IMR-90 (cell line): ENCODE measurements at regions not wholly inside any gene's neighbourhood (a gene's known extent, or its start where the extent isn't known, plus 50 kb on each side); places are given as distances from the start of the nearest gene placed in this dataset.

Experiments used
- ATAC-seq: fragments of 200-7000 bp; cut with Tn5 transposase; 2 replicates; pipeline ENCODE4 v1.9.1; 2020; ENCODE audit warnings: low read depth, mild to moderate bottlenecking, moderate library complexity
- BruUV-seq: library from RNA; stranded (reverse); fragments of 400-500 nt; replicated peaks from 2 replicates; lab custom pipeline; 2021; lab: Mats Ljungman, UMichigan
- CTCF ChIA-PET: fragments of 300-600 bp; formaldehyde crosslinking; extraction: SDS; loops from one replicate; lab custom pipeline; 2021; ENCODE audit warnings: antibody characterized with exemption; lab: Yijun Ruan, JAX
- POLR2A ChIA-PET: fragments of 300-600 bp; sonication (Branson Sonifier 250); formaldehyde crosslinking; loops from one replicate; lab custom pipeline; 2022; ENCODE audit warnings: antibody characterized with exemption; ENCODE audit not compliant: unreplicated experiment; lab: Charles Lee
- DNase-seq: peaks from one replicate; pipeline ENCODE4 v3.0.0; 2013
- H2AFZ ChIP-seq: replicated peaks from 2 replicates; pipeline ENCODE3; 2013; ENCODE audit warnings: low read length, mild to moderate bottlenecking; ENCODE audit not compliant: poor library complexity
- H2AK5ac ChIP-seq: 2 replicates; pipeline ENCODE4 v1.6.1; 2013; ENCODE audit warnings: low read depth, low read length, inconsistent platforms
- H2AK9ac ChIP-seq: replicated peaks from 2 replicates; pipeline ENCODE3; 2013; ENCODE audit warnings: mild to moderate bottlenecking, low read depth, low read length, moderate library complexity; ENCODE audit not compliant: poor library complexity
- H2BK120ac ChIP-seq: 2 replicates; pipeline ENCODE4 v1.6.1; 2013; ENCODE audit warnings: low read depth, low read length, inconsistent platforms
- H2BK15ac ChIP-seq: 3 replicates; pipeline ENCODE4 v1.6.1; 2013; ENCODE audit warnings: low read depth, low read length, inconsistent platforms
- H2BK20ac ChIP-seq: 2 replicates; pipeline ENCODE4 v1.6.1; 2013; ENCODE audit warnings: low read depth, mild to moderate bottlenecking, inconsistent platforms, low read length, moderate library complexity
- H2BK5ac ChIP-seq: 2 replicates; pipeline ENCODE4 v1.6.1; 2013; ENCODE audit warnings: mild to moderate bottlenecking, low read depth, low read length, inconsistent platforms; ENCODE audit not compliant: poor library complexity, severe bottlenecking
- H3K14ac ChIP-seq: replicated peaks from 2 replicates; pipeline ENCODE4 v1.6.1; 2013; ENCODE audit warnings: low read depth, low read length, inconsistent platforms
- H3K18ac ChIP-seq: 2 replicates; pipeline ENCODE4 v1.6.1; 2013; ENCODE audit warnings: low read depth, low read length, control low read depth
- H3K23ac ChIP-seq: 2 replicates; pipeline ENCODE4 v1.6.1; 2013; ENCODE audit warnings: low read depth, low read length, inconsistent platforms
- H3K27ac ChIP-seq: 2 replicates; pipeline ENCODE4 v1.5.1; 2013; ENCODE audit warnings: mild to moderate bottlenecking, control low read depth, low read length; ENCODE audit not compliant: insufficient read depth
- H3K27me3 ChIP-seq: 2 replicates; pipeline ENCODE4 v1.6.1; 2013; ENCODE audit warnings: low read length; ENCODE audit not compliant: control insufficient read depth, insufficient read depth
- H3K36me3 ChIP-seq: 2 replicates; pipeline ENCODE4 v1.6.1; 2013; ENCODE audit warnings: low read length, mixed read lengths; ENCODE audit not compliant: control insufficient read depth, insufficient read depth
- H3K4ac ChIP-seq: 2 replicates; pipeline ENCODE4 v1.6.1; 2013; ENCODE audit warnings: low read depth, low read length, inconsistent platforms
- H3K4me1 ChIP-seq: 2 replicates; pipeline ENCODE4 v1.6.1; 2013; ENCODE audit warnings: low read length, mixed read lengths; ENCODE audit not compliant: control insufficient read depth, insufficient read depth
- H3K4me2 ChIP-seq: 2 replicates; pipeline ENCODE4 v1.6.1; 2013; ENCODE audit warnings: low read depth, mild to moderate bottlenecking, control low read depth, low read length, moderate library complexity
- H3K4me3 ChIP-seq: 2 replicates; pipeline ENCODE4 v1.5.1; 2013; ENCODE audit warnings: low read depth, mild to moderate bottlenecking, control low read depth, low read length, moderate library complexity; ENCODE audit not compliant: insufficient read depth
- H3K56ac ChIP-seq: 2 replicates; pipeline ENCODE4 v1.6.1; 2013; ENCODE audit warnings: low read length, inconsistent platforms; ENCODE audit not compliant: insufficient read depth; ENCODE audit errors: extremely low read depth
- H3K79me1 ChIP-seq, 2 experiments: 2 replicates each; pipeline ENCODE4 v1.6.1; 2013; ENCODE audit warnings: low read length in 2 of 2, inconsistent platforms in 1 of 2, low read depth in 1 of 2
- H3K9ac ChIP-seq: 2 replicates; pipeline ENCODE4 v1.6.1; 2013; ENCODE audit warnings: low read depth, low read length, control low read depth
- H3K9me1 ChIP-seq: 2 replicates; pipeline ENCODE4 v1.6.1; 2013; ENCODE audit warnings: low read length, inconsistent platforms; ENCODE audit not compliant: insufficient read depth
- H3K9me3 ChIP-seq: 2 replicates; pipeline ENCODE4 v1.6.1; 2013; ENCODE audit warnings: low read length; ENCODE audit not compliant: control insufficient read depth, insufficient read depth
- H4K20me1 ChIP-seq: 2 replicates; pipeline ENCODE4 v1.6.1; 2013; ENCODE audit warnings: low read length, inconsistent platforms; ENCODE audit not compliant: insufficient read depth
- H4K5ac ChIP-seq: 2 replicates; pipeline ENCODE4 v1.6.1; 2013; ENCODE audit warnings: mild to moderate bottlenecking, low read depth, low read length, control low read depth
- H4K8ac ChIP-seq, 2 experiments: 2 replicates each; pipeline ENCODE4 v1.6.1; 2013; ENCODE audit warnings: low read depth in 2 of 2, low read length in 2 of 2, control low read depth in 1 of 2, inconsistent platforms in 1 of 2
- H4K91ac ChIP-seq: 2 replicates; pipeline ENCODE4 v1.6.1; 2013; ENCODE audit warnings: low read depth, low read length, inconsistent platforms; ENCODE audit not compliant: insufficient read depth
- BHLHE40 ChIP-seq: fragments of 150-350 bp; IDR thresholded peaks from 2 replicates; pipeline ENCODE4 v1.6.1; 2016; ENCODE audit warnings: mild to moderate bottlenecking, low read depth, low read length
- CEBPB ChIP-seq: IDR thresholded peaks from 2 replicates; pipeline ENCODE4 v1.6.1; 2012; ENCODE audit warnings: low read depth, low read length, improper control_type of control experiment
- CHD1 ChIP-seq: IDR thresholded peaks from 2 replicates; pipeline ENCODE4 v1.6.1; 2012; ENCODE audit warnings: low read depth, low read length, improper control_type of control experiment
- ELK1 ChIP-seq: fragments of 150-350 bp; IDR thresholded peaks from 2 replicates; pipeline ENCODE4 v1.6.1; 2016; ENCODE audit warnings: low read depth, mild to moderate bottlenecking, low read length, moderate library complexity, borderline replicate concordance
- FOS ChIP-seq: fragments of 150-350 bp; IDR thresholded peaks from 2 replicates; pipeline ENCODE4 v1.6.1; 2016; ENCODE audit warnings: low read depth, low read length
- MAFK ChIP-seq: IDR thresholded peaks from 2 replicates; pipeline ENCODE4 v1.6.1; 2012; ENCODE audit warnings: low read depth, low read length, improper control_type of control experiment
- MAZ ChIP-seq: IDR thresholded peaks from 2 replicates; pipeline ENCODE4 v1.6.1; 2012; ENCODE audit warnings: low read depth, mild to moderate bottlenecking, low read length, improper control_type of control experiment, moderate library complexity, borderline replicate concordance
- MXI1 ChIP-seq: IDR thresholded peaks from 2 replicates; pipeline ENCODE4 v1.6.1; 2012; ENCODE audit warnings: low read depth, mild to moderate bottlenecking, low read length, moderate library complexity, borderline replicate concordance
- NFE2L2 ChIP-seq: fragments of 150-350 bp; IDR thresholded peaks from 2 replicates; pipeline ENCODE4 v1.6.1; 2016; ENCODE audit warnings: low read depth, mild to moderate bottlenecking, low read length
- POLR2A ChIP-seq: IDR thresholded peaks from 2 replicates; pipeline ENCODE4 v1.6.1; 2012; ENCODE audit warnings: mild to moderate bottlenecking, low read depth, low read length
- RAD21 ChIP-seq: IDR thresholded peaks from 2 replicates; pipeline ENCODE4 v1.6.1; 2012; ENCODE audit warnings: low read length, improper control_type of control experiment
- RCOR1 ChIP-seq: IDR thresholded peaks from 2 replicates; pipeline ENCODE4 v1.6.1; 2012; ENCODE audit warnings: mild to moderate bottlenecking, low read length, improper control_type of control experiment; ENCODE audit not compliant: insufficient replicate concordance
- RFX5 ChIP-seq: IDR thresholded peaks from 2 replicates; pipeline ENCODE4 v1.8.0; 2012; ENCODE audit warnings: low read depth, mild to moderate bottlenecking, low read length, moderate library complexity
- SMC3 ChIP-seq: fragments of 150-350 bp; IDR thresholded peaks from 2 replicates; pipeline ENCODE4 v1.6.1; 2016; ENCODE audit warnings: low read depth, mild to moderate bottlenecking, antibody characterized with exemption, low read length, moderate library complexity
- USF2 ChIP-seq: fragments of 150-350 bp; IDR thresholded peaks from 2 replicates; pipeline ENCODE4 v1.6.1; 2017; ENCODE audit warnings: mild to moderate bottlenecking, antibody characterized with exemption, low read length, low read depth
- WGBS, 2 experiments: methylation state at CpG; one replicate each; pipeline versions ENCODE4 v1.1.5 to v1.1.7; 2013; ENCODE audit warnings: missing lambda C conversion rate in 2 of 2; ENCODE audit not compliant: insufficient read length in 1 of 2; ENCODE audit errors: extremely low coverage in 2 of 2; 5-methylcytosine and 5-hydroxymethylcytosine counted together
- dilution Hi-C: fragments of 300-500 bp; cut with HindIII; formaldehyde crosslinking; loops from one replicate; pipeline ENCODE4 v1.14.3; 2018; ENCODE audit warnings: low sequenced_read_pairs; ENCODE audit not compliant: unreplicated experiment
- in situ Hi-C: fragments of 300-500 bp; cut with MboI; formaldehyde crosslinking; loops from 3 replicates; pipeline ENCODE4 v1.14.3; 2019; ENCODE audit warnings: low sequenced_read_pairs, inconsistent platforms, mixed read lengths
- intact Hi-C: fragments of 100-400 bp; cut with micrococcal nuclease; formaldehyde crosslinking; loops from 2 replicates; pipeline ENCODE4 v1.10.0; 2022
- TF ChIP-seq, protein P1 (sequence below): conservative IDR thresholded peaks from 2 replicates; pipeline ENCODE4 v1.5.1; 2012; ENCODE audit warnings: mild to moderate bottlenecking, low read depth, low read length, improper control_type of control experiment

DNA sequence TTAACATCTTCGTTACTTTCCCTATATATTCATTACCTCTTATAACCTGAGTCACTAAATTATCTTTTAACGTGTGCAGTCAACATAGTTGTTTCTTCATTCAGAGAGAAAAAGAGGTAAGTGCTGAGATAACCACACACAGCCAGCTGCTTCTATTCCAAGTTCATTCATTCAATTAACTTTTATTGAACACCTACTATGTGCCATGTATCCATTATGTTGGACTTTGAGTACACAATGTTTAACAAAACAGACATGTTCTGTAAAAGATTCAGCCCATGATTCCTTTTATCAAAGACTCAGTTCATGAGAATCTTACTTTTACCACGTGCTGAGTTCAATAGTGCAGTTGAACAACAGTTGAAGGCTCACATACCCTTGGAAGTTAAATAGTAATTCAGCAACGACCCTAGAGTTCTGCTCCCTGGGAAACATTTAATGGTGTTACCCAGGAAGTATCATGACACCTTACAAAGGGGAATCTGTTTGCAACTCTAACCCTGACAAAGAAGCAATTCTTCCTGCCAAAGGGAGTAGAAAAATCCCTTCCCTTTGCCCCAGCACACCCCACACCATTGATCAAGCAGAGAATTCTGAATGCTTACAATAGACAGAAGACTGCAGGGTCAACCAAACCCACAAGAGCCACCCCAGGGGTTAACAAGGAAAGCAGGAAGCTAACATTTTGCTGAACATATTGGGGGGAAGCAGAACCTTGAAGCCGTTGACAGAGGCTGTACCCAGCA, 595.8 kb downstream of the STK39 start:
- dilution Hi-C loops: no loop called here
- Histone ChIP-seq H3K9me1 (no peaks in the 10 kb centered on the region), H3K36me3 (no peaks in the 10 kb centered on the region), H4K5ac (no peak overlapping the region), H2BK5ac (no peak overlapping the region), H2BK20ac (no peak overlapping the region), H4K20me1 (no peaks in the 10 kb centered on the region), H2AFZ (no peak overlapping the region), H2BK120ac (no peak overlapping the region), H3K18ac (no peak overlapping the region), H2BK15ac (no peak overlapping the region), H3K9ac (no peak overlapping the region), H3K4me3 (no peak overlapping the region), H3K4ac (no peak overlapping the region), H3K56ac (no peak overlapping the region), H3K4me1 (no peaks in the 10 kb centered on the region), H3K79me1 (no peaks in the 10 kb centered on the region), H3K23ac (no peak overlapping the region), H4K8ac (no peak overlapping the region), H3K27ac (no peak overlapping the region), H3K14ac (no peak overlapping the region), H2AK9ac (no peak overlapping the region), H4K91ac (no peak overlapping the region), H3K4me2 (no peak overlapping the region), H3K9me3 (no peaks in the 10 kb centered on the region; the same call in 1 of the 2 replicates), H3K27me3 (no peaks in the 10 kb centered on the region), H2AK5ac (no peak overlapping the region)
- intact Hi-C loops: loop anchor here (5.0 kb wide), 1 partner anchor 314 kb away; no protein-coding TSS in a partner anchor
- BruUV-seq: no TSS peak
- DNase-seq (no peak), ATAC-seq (no peak)
- CTCF ChIA-PET: interaction anchor here (1.3 kb wide), 1 partner anchor 9 kb away, joined by 3 read pairs; no protein-coding TSS in a partner anchor
- in situ Hi-C loops: no loop called here
- POLR2A ChIA-PET: no interaction called here
- TF ChIP-seq RCOR1 (no peak), POLR2A (no peak), MAZ (no peak), BHLHE40 (no peak), MXI1 (no peak), CHD1 (no peak), NFE2L2 (no peak), USF2 (no peak), CEBPB (no peak), MAFK (no peak), RFX5 (no peak), SMC3 (no peak), ELK1 (no peak), FOS (no peak), RAD21 (no peak)
- TF ChIP-seq, protein P1, sequence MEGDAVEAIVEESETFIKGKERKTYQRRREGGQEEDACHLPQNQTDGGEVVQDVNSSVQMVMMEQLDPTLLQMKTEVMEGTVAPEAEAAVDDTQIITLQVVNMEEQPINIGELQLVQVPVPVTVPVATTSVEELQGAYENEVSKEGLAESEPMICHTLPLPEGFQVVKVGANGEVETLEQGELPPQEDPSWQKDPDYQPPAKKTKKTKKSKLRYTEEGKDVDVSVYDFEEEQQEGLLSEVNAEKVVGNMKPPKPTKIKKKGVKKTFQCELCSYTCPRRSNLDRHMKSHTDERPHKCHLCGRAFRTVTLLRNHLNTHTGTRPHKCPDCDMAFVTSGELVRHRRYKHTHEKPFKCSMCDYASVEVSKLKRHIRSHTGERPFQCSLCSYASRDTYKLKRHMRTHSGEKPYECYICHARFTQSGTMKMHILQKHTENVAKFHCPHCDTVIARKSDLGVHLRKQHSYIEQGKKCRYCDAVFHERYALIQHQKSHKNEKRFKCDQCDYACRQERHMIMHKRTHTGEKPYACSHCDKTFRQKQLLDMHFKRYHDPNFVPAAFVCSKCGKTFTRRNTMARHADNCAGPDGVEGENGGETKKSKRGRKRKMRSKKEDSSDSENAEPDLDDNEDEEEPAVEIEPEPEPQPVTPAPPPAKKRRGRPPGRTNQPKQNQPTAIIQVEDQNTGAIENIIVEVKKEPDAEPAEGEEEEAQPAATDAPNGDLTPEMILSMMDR: no peak
- 100% methylated on average over 1 of the region's 5 CpGs; no CpG with 5 or more reads in 1 of the 2 experiments for WGBS, 2 experiments
